Ishikawa (cell line): ENCODE measurements at regions not wholly inside any gene's neighbourhood (a gene's known extent, or its start where the extent isn't known, plus 50 kb on each side); places are given as distances from the start of the nearest gene placed in this dataset.

Experiments
- CEBPB ChIP-seq: IDR thresholded peaks from 2 replicates; pipeline ENCODE4 v1.6.1; 2012
- EP300 ChIP-seq: IDR thresholded peaks from 2 replicates; pipeline ENCODE4 v1.6.1; 2012; ENCODE audit warnings: borderline replicate concordance
- MAX ChIP-seq: IDR thresholded peaks from 2 replicates; pipeline ENCODE4 v1.6.1; 2012
- NFIC ChIP-seq: IDR thresholded peaks from 2 replicates; pipeline ENCODE4 v1.6.1; 2012
- REST ChIP-seq: IDR thresholded peaks from 2 replicates; pipeline ENCODE4 v1.6.1; 2012; ENCODE audit warnings: low read depth, mild to moderate bottlenecking
- TAF1 ChIP-seq: IDR thresholded peaks from 2 replicates; pipeline ENCODE4 v1.6.1; 2012; ENCODE audit warnings: low read depth, mild to moderate bottlenecking
- TCF12 ChIP-seq: IDR thresholded peaks from 2 replicates; pipeline ENCODE4 v1.6.1; 2012; ENCODE audit warnings: low read depth

DNA sequence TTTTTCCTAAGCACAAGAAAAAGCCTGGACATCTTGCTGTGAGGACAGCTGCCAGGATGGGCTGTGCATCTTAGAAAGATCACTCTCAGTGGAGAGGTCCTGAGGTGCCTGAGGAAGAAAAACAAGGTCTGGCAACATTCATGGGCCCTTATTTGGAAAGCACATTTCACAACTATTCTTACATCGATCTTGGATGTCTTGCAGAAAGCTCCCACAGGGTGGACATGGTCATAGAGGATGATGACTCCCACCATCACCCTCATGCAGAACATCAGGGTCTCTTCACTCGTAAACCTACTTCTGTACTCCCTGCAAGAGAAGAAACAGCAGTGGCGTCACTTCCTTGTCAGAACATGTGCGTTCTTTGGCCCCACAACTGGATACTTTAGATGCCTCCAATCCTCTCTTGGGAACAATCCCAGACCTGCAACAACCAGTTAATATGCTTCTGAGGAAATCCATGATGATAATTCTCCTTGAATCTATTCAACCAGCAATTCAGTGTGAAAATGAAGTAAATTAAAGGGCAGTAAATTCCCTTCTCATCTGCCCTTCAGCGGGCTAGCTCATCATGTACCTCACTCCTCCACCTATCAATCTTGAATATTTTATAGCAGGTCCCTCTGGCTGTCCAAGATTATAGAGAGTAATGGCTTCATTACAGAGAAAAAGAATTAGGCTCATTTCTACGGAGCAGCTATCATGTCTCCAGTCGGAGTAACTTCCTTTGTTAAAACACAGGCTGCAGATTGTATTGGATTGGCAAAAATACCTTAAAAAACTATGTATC, 106.2 kb downstream of the CYRIA start:
- TF ChIP-seq EP300 (no peak), CEBPB (no peak), MAX (no peak), REST (no peak), TCF12 (no peak), TAF1 (no peak), NFIC (no peak)
